NOMO-1 (cell line): ENCODE measurements at regions not wholly inside any gene's neighbourhood (a gene's known extent, or its start where the extent isn't known, plus 50 kb on each side); places are given as distances from the start of the nearest gene placed in this dataset.
"Not testable (repeated sequence)": the region's sequence is repeated elsewhere in the genome, so short reads cannot be mapped to it uniquely, and the experiment has no call there.

Experiments
- DNase-seq, 2 experiments: peaks; one replicate each; lab custom pipeline; 2025; ENCODE audit not compliant: unreplicated experiment in 2 of 2; lab: John Stamatoyannopoulos, UW

DNA sequence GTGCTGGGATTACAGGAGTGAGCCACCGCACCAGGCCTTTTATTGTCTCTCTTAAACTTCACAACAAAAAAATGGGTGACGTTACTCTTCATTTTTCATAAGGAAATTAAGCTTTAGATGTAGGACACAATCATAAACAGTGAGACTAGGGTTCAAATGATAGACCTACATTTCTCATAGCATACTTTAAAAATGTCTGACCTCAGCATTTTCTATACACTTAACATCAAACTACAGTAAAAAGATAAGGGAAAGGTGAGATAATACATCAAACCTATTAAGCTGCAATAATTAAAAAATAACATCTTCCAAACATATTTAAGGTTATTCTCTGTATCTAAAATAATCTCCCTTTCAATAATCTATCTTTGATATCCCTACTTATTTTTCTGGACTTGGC, 914.2 kb downstream of the FAM181B start:
- DNase-seq, result no peak

DNA sequence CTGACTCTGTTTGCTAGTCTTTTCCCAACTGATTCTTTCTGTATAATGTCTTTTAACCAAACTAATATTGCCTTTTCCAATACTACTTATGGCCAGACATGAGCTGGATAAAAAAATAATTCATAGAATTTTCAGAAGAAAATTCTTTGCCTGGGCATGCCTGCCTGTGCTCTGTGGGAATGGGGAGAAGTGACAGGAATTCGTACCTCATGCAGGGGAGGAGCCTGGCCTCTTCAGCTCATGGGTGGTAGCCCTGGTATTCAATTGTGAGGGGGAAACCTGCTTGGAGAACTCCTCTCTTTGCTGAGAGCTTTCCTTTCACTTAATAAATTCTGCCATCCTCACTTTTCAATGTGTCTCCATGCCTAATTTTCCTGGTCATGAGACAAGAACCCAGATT, 928.8 kb downstream of the FAM181B start:
- no peak for DNase-seq

DNA sequence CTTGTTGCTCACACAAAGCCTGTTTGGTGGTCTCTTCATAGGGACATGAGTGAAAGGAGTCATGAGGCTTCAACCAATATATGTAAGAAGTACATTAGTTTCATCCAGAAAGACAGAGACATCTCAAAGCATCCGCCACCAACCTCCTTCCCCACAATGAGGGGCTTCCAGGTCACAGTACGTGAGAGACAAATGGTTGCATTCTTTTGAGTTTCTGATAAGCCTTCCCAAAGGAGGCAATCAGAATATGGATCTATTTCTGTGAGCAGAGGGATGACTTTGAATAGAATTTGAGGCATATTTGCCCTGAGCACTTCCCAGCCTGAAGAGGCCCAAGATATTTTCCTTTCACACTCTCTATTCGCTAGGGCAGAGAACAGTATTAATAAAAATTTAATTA, 931.1 kb downstream of the FAM181B start:
- no peak for DNase-seq

DNA sequence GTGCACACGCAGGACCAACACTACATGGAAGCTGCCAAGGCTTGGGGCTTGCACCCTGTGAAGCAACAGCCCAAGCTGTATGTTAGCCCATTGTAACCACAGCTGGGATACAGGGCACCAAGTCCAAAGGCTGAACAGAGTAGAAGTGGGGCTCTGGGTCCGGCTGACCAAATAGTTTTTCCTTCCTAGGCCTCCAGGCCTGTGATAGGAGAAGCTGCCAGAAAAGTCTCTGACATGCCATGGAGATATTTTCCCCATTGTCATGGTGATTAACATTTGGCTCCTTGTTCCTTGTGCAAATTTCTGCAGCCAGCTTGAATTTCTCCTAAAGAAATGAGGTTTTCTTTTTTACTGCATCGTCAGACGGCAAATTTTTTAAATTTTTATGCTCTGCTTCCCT, 941.2 kb downstream of the FAM181B start:
- DNase-seq, result no peak

DNA sequence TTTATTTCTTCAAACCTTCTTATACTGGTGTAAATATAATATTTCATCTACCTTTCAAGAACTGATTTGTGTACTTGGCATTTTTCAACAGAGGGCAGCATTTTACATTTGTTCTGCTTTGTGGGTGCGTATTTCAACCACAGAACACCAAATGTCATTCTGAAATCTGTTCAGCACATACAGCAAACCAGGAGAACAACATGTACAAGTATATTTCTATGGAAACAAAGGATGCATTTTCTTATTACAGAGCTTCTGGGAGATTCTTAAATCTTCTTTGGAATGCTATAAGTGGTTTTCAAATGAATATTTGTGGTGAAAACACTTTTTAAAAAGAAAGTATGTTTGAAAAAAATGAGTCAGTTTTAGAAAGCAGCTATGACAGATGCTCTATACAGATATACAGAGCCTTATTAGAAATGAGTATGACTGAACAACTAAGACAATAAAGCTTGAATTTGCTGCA, 946.0 kb downstream of the FAM181B start:
- DNase-seq, result peak in 1 of 2 experiments; percentile 28

DNA sequence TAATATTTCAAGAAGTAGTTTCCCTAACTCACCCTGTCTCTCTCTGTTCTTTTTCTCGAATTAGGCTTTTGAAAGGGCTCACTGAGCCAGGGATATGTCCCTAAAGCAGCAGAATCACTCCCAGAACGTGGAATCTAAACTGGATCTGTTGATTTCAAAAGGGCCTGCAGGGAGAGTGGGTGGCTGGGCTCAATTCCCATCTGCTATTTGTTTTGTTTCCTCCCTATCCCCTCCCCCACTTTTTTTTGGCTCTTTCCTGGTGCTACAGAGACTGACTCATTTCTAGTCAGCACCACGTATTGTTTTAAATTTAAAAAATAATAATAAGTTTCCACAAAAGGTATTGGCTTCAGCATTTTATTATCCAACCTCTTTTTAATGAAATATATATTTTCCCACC, 961.5 kb downstream of the FAM181B start:
- DNase-seq, result no peak

DNA sequence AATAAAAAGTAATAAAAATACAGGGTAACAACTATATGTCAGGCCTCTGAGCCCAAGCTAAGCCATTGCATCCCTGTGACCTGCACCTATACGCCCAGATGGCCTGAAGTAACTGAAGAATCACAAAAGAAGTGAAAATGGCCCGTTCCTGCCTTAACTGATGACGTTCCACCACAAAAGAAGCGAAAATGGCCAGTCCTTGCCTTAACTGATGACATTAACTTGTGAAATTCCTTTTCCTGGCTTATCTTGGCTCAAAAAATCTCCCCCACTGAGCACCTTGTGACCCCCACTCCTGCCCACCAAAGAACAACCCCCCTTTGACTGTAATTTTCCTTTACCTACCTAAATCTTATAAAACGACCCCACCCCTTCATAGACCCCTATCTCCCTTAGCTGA, 963.8 kb downstream of the FAM181B start:
- not testable (repeated sequence) for DNase-seq

DNA sequence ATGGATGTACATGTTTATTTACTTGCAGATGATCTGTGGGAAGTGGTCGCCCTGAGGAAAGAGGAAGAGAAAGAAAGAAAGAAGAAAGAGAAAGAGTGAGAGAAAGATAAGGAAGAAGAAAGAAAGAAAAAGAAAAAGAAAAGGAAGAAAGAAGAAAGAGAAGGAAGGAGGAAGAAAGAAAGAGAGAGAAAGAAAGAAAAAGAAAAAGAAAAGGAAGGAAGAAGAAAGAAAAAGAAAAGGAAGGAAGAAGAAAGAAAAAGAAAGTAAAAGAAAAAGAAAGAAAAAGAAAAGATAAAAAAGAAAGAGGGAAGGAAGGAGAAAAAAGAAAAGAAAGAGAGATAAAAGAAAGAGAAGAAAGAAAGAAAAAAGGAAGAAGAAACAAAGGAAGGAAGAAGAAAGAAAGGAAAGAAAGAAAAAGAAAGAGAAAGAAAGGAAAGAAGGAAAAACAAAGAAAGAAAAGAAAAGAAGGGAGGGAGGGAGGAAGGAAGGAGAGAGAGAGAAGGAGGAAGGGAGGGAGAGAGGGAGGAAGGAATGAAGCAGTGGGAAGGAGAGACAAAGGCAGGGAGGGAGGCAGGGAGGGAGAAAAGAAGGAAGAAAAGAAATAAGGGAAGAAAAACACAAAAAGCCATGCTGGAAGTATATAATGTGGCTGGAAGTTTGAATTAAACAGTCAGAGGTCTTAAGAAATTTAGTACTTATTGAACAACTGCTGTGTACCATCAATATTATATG, 976.6 kb downstream of the FAM181B start:
- DNase-seq, result no peak

DNA sequence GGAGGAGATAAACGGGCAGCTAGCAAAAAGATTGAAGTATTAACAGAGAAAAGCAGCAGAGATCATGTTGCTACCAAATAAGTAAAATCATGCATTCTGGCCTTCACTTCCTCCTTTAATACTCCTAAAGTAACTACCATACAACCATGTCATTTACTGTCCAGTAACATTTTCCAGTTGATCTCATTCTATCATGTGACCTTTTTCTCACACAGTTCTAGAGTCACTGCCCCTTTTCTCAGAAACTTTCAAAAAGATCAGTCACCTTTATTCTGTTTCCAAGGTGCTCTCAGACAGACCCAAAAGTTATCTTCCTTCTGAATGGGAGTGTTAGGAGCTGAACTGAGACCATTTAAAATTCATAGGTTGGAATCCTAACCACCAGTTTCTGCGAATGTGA, 984.4 kb downstream of the FAM181B start:
- no peak for DNase-seq

DNA sequence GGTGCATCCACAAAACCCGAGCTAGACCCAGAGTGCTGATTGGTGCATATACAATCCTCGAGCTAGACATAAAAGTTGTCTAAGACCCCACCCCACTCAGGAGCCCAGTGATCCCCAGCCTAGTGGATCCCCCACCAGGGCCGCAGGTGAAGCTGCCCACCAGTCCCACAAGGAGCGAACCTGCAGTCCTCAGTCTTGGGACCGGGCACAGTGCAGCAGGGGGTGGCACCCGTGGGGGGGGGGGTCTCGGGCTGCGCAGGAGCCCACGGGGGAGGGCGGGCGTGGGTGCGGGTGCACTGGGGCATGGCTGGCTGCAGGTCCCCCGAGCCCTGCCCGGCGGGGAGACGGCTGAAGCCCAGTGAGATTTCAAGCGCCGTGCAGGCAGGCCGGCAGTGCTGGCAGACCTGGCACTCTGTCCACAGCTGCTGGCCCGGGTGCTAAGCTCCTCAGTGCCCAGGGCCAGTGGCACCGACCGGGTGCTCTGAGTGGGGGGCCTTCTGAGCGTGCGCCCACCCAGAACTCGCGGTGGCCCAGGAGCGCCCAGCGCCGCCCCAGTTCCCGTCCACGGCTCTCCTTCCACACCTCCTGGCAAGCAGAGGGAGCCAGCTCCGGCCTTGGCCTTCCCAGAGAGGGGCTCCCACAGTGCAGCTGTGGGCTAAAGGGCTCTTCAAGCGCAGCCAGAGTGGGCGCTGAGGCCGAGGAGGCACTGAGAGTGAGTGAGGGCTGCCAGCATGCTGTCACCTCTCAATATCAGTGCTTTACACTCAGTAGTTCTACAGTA, 989.1 kb downstream of the FAM181B start:
- DNase-seq, result no peak

DNA sequence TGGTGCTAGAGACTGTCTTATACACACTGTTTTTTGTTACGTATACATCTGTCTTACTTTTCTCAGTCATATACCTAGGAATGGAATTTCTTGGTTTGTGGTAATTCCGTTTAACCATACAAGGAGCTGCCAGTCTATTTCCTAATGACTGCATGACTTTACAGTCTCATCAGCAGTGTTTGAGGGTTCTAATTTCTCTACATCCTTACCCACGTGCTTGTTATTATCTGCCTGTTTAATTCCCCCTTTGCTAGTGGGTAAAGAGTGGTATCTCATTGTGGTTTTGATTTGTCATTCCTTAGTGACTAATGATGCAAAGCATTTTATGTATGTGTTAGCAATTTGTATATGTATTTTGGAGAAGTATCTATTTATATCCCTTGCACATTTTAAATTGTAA, 1008.0 kb downstream of the FAM181B start:
- DNase-seq, result no peak

DNA sequence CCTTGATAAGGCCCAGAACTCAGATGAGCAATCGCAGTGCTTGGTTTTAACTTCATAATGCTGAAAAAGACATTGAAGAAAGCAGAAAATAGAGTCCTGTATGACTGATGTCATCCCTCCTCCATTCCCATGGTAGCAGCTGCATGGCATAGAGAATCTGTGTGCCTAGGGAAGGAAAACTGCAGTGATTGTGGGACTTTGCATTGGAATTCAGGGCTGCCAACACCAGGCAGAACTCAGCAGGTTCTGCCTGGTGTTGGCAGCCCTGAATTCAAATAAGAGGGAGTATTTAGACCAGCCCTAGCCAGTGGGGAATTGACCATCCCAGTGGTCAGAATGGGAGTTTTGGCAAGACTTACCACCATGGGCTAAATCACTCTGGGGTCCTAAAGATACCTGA, 1016.0 kb downstream of the FAM181B start:
- DNase-seq, result no peak

DNA sequence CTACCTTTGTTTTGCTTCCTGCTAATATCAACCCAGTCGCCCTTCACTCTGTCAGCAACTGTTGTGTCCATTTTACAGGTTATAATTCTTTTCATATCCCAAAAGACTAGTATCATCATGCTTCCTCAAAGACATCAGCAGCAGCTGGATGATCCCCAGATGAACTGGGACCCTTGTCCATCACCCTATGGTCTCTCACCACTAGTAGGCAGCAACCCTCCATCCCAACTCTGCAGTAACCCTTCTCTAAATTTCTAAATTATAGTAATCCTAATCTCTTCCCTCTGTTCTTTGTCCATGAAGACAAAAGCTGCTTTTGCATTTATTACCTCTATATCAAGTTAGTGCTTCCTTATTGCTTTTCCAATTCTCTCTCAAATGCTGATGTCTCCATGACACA, 1025.8 kb downstream of the FAM181B start:
- no peak for DNase-seq

DNA sequence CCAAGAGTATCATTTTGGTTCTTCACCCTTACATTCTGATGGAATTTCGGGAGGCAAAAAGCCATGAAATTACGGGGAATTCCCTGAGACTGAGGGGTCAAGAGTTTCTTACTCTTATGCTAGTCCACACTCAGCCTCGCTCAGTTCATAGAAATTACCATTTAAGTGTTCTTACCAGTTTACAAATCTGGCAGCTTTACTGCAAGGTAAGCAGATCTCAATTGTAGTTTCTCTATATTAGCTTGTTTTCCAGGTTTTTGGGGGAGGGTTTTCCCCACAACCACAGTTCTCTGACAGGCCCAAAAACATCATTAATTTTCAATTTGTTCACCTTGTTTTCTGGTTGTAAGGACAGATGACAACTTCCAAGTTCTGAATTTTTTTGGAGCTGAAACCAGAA, 1028.4 kb downstream of the FAM181B start:
- DNase-seq, result no peak

DNA sequence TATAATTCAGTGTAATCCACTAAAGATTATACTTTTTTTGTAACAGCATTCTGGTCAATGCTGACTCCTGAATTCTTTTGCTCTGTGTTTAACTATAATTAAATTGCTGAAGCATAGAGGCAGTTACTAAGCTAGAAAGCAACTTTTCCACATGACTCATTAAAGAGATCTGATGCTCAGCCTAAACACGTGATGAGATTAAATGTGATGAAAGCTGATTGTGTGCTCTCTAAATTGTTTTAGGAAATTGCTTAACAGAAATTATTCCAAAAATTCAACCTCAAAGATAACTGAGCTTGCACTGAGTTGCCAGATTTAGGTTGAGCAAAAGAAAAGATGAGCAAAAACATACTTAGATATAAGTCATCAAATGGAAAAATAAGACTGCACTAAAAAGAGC, 1033.6 kb downstream of the FAM181B start:
- no peak for DNase-seq

DNA sequence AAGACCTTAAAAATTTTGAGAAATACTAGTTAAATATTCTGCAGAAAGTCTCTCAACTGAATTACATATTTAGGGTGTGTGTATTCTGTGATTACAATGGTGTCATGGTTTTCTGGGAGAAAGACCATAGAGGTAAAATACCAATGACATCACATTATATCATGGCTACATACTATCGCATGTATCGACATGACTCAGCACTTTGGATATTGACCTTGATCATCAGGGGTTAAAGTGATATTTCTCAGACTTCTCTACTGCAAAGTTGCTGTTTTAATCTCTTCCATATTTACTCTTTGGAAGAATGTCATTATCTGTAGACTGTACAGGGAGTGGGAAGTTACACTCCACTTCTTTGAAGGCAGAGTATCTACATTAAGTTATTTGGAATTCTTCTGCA, 1046.6 kb downstream of the FAM181B start:
- no peak for DNase-seq

DNA sequence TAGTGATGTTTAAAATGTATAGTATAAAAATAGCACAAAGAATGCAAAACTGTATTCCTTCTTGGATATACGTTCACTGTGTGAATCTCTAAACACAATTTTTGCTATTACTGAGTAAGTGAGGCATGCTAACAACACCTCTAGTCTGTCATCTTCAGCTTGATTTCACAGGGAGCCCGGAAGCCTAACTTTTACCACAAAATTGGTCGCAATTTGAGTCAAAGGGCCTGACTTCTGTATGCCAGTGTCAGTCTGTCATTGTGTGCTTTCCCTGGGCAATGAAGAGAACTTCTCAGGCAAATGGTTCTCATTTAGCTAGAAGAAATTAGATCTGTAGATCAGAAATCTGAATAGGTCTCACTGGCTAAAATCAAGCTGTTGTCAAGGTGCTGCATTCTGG, 1059.5 kb downstream of the FAM181B start:
- DNase-seq, result no peak

DNA sequence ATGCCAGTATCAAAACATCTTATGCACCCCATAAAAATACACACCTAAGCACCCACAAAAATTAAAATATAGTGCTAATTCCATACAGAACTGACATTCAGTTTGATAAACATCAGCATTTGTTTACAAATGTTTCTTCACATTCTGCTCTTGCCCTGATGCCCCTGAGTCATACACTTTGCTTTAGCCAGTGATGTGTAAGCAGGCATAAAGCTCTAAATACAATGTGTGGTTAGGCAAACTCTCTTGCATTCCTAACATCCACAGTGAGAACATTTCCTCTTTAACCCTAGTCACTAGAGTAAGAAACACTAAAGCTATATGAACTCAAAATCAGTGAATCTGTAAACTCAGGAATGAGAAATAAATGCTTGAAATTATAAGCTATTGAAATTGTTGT, 1060.7 kb downstream of the FAM181B start:
- DNase-seq, result no peak

DNA sequence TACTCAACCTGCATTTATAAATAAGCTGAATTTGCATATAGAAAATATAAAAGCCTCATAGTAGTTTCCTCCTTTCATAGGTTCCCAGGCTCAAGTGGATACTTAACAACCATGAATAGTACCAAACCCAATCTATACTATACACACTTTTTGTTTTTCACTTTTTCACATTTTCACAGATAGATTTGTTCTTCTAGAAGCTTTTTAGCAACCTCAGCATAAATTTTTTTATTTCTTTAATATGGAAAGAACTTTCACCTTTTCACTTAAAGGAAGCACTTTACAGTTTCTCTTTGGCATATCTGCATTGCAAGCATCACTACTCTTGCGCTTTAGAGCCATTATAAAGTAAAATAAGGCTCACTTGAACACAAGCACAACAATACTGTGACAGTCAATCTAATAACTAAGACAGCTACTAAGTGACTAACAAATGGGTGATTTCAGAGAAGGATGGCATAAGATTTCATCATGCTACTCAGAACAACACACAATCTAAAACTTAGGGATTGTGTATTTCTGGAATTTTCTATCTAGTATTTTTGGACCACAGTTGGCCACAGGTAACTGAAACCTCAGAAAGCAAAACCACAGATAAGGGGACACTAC, 1063.6 kb downstream of the FAM181B start:
- DNase-seq, result no peak

DNA sequence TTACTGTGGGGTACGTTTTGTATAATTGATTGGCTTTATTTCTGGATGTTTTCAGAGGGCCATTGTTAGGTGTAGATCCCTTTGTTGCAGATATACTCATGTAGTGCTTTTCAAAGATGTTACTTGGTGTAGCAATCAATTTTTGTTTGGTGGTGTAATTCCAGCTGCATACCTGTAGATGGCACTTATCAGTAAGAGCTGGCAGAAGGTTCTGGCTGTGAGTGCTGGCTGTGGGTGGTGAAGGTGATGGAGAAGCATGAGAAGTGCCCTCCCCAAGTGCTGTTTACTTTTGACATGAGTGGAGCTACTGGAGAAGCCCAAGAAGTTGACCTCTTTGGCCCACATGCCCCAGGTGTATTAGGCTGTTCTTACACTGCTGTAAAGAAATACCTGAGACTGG, 1074.9 kb downstream of the FAM181B start:
- no peak for DNase-seq

DNA sequence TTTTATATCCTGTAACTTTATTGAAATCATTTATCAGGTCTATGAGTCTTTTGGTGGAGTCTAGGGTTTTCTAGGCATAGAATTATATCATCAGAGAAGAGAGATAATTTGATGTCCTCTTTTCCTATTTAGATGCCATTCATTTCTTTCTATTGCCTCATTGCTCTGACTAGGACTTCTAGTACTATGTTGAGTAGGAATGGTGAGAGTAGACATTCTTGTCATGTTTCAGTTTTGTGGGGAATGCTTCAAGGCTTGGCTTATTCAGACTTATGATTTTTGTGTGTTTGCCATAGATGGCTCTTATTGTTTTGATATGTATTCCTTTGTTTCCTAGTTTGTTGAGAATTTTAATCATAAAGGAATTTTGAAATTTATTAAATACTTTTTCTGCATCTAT, 1078.3 kb downstream of the FAM181B start:
- no peak for DNase-seq

DNA sequence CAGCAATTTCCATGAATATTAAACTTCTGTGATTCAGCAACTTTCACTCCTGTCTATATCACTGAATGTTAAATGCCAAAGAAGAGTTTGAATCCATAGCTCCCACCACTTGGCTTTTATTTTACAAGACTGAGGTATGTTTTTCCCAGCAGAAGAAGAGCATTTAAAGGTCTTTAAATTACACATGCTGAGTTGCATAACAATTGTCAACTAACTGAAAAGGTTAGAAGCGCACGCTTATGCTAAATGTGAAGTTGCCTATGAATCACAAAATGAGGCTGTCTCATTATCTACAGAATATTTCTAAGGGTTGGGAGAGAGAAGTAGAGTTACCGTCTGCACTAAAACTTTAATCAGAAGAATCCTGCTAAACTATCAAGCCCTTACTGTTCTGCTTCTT, 1086.3 kb downstream of the FAM181B start:
- no peak for DNase-seq
